ENCODE measurements at regions not wholly inside any gene's neighbourhood (a gene's known extent, or its start where the extent isn't known, plus 50 kb on each side); places are given as distances from the start of the nearest gene placed in this dataset.
"Not testable (repeated sequence)": the region's sequence is repeated elsewhere in the genome, so short reads cannot be mapped to it uniquely, and the experiment has no call there.

DNA sequence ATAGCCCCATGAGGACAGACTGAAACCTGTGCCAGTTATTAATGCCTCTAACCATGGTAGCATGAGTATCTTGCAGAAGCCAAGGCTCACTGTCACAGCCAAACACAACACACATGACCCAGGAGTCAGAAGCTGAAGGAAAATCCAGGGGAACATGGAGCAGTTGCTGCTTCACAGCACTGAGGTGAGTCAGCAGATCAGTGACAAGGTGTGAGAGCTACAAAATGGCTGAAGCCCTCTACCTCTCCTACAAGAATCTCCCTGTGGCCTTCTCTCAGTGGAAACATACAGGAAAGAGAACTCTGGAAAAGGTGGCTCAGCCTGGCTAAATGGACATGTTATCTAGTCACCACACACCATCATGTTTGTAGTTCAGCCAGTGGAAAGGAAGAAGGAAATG, 93.5 kb downstream of the NAB1 start:
- DNase-seq = no peak

DNA sequence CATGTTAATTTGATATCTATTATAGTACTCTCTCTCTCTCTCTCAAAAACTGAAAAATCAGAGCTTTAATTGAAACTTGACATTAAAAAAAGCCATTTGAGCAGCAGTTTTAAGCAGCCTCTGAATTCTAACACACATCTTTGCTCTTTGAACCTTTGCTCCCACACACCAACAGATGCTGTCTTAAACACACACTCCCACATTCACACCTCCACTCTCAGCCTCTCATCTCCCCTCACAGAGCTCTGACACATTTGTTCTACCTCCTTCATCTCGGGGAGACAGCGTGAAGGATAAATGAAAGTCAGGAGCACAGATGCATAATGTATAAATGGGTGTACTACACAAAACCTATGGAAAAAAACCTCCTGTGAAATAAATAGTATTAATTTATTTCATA, 95.2 kb downstream of the NAB1 start:
- DNase-seq = no peak

DNA sequence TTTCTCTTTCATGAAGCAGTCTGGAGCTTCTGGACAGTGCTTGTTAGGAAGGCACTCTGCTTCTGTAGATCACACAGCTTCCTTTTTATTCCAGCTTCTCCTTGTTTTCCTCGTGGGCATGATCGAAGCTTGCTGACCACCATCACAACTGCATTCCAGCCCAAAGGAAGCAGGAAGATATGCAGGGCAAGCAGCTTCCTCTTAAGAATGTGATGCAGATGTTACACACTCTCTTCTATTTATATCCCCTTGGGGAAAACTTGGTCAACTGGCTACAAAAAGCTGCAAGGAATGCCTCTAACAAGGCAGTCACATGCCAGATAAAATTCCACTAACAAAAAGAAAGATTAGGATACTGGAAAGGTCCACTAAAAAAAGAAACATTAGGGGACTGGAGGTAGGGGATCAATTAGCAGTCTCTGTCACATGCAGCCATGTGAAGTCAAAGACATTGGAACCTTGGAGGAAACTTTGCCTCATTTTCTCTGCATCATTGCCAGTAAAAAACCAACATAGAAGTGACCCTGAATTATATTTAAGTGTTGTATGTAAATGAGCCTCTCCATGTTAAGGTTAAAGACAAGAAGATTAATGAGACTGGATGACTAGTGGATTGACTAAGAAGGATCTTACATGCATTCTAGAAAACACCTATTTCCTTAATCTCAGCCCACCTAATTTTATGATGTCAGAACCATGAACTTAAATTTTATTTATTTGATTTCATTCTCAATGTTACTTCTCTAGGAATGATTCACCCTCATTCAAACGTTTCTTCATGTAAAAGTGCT, 98.3 kb downstream of the NAB1 start:
- peak; percentile 54 for DNase-seq

DNA sequence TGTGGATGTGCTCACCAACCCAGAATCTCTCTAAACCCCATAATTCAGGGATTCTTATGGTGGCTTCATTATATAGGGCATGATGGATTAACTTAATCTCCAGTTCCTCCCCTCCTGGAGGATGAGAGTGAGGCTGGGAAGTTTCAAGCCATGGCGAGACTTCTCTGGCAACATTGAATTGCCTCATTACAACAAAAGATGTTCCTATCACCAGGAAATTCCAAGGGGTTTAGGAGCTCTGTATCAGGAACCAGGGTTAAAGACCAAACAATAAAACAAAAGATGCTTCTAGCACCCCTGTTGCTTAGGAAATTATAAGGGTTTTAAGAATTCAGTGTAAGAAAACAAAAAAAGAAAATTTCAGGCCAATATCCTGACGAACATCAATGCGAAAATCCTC, 100.1 kb downstream of the NAB1 start:
- no peak for DNase-seq

DNA sequence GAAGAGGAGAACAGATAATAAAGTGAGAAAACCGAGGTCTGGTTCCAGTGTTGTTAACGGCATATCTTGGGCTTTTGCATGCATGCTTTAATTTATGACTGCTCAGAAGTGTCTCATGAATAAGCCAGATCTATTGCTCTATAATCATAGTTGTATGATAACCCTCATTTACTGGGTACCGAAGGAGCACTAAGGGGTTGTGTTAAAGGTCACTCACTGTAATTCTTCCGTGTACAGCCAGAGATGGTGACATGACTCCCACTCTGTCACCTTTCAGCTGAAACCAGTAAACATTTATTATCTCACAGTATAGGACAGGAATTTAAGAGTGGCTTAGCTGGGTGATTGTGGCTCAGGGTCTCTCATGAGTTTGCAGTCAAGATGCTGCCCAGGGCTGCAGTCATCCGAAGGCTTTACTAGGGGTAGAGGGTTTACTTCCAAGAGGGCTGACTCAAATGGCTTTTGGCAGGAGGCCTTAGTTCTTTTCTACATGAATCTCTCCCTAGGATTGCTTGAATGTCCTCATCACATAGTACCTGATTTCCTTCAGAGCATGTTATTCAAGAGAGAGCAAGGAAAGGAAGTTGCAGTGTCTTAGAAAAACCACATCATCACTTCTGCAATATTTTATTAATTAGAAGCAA, 107.0 kb downstream of the NAB1 start:
- no peak for DNase-seq

DNA sequence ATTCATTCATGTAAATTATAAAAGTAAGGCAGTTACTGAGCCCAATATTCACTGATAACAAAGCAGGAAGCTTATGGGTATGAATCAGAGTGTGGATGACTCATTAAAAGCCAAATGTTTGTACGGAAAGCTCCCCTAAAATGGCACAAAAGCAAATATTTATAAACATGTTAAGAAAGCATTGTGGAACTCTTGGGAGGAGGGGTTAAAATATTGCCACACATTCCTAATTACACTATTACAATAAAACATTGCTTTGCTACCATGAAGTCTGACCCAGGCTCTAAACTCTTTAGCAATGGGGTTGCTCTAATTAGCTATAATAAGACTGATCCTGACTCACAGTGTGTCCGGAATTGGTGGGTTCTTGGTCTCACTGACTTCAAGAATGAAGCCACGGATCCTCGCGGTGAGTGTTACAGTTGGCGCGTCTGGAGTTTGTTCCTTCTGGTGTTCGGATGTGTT, 110.9 kb downstream of the NAB1 start:
- peak; percentile 84 for DNase-seq

DNA sequence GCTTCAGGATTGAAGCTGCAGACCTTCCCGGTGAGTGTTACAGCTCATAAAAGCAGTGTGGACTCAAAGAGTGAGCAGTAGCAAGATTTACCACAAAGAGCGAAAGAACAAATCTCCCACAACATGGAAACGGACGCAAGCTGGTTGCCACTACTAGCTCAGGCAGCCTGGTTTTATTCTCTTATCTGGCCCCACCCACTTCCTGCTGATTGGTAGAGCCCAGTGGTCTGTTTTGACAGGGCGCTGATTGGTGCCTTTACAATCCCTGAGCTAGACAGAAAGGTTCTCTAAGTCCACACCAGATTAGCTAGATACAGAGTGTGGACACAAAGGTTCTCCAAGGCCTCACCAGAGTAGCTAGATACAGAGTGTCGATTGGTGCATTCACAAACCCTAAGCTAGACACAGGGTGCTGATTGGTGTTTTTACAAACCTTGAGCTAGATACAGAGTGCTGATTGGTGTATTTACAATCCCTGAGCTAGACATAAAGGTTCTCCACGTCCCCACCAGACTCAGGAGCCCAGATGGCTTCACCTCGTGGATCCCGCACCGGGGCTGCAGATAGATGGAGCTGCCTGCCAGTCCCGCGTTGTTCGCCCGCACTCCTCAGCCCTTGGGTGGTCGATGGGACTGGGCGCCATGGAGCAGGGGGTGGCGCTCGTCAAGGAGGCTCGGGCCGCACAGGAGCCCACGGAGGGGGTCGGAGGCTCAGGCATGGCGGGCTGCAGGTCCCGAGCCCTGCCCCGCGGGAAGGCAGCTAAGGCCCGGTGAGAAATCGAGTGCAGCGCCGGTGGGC, 111.7 kb downstream of the NAB1 start:
- DNase-seq = not testable (repeated sequence)

DNA sequence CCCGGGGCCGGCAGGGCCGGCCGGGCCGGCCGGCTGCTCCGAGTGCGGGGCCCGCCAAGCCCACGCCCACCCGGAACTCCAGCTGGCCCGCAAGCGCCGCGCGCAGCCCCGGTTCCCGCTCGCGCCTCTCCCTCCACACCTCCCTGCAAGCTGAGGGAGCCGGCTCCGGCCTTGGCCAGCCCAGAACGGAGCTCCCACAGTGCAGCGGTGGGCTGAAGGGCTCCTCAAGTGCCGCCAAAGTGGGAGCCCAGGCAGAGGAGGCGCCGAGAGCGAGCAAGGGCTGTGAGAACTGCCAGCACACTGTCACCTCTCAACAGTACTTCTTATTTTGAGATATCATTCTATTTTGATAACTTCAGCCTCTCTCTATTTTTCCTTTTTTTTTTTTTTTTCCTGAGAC, 112.3 kb downstream of the NAB1 start:
- DNase-seq = not testable (repeated sequence)

DNA sequence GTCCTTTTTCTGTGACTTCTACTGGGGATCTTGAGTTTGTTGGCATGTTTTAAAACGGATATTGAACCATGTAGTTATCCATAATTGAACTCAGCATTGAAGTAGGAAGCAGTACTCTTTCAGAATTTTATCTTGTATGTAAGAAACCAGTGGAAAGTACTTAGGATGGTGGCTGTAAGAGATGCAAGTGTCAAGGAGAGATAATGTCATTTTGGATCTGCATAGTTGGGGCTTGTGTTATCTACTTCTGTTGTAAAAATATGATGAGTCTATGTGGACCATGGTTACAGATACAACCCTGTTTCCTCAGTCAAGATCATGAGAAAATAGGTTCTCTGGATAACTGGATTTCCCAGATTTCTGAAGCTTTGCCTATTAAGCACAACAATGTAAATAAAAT, 113.7 kb downstream of the NAB1 start:
- no peak for DNase-seq

DNA sequence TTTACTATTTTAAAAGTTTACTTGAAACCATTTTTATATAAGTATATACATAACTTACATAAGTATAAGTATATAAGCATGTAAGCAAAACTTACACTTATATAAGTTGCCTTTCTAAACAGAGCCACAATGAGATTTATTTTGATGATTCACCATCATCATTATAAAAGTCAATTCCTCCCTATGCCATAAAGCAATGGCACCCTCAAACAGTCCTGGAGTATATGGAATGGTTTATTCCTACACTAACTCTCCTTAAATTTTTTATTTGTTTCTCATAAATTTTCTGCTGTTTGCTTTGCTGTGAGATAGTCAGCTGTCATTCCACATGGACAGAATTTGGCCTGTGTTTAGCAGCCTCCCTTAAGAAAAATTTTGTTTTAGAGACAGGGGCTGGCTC, 114.2 kb downstream of the NAB1 start:
- DNase-seq = no peak

DNA sequence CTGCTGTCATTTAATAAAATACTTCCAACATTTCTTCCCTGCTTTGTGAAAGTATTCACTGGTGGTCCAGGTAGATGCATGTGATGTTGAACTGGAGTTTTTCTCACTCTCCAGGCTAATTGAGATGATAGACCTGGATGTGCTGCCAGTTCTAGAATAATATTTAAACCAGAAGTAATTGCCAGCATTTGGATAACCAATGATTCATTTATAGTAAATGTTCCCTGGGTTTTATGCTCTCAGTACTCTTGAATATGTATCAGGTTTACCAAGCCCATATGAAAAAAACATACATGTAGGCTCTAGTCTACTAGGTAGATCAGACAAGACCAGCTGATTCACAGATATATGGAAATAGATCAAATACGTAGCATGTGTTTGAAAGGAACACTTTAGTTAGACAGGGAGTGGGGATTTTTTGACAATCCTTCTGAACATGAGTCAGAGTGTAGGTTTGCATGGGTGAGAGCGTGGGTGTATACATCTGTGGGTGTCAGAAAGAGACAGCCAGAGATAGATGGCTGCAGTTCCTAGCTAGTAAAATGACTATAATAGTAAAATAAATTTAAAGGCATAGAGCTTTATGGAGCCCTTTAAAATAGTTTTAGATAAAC, 115.1 kb downstream of the NAB1 start:
- DNase-seq = peak; percentile 24

DNA sequence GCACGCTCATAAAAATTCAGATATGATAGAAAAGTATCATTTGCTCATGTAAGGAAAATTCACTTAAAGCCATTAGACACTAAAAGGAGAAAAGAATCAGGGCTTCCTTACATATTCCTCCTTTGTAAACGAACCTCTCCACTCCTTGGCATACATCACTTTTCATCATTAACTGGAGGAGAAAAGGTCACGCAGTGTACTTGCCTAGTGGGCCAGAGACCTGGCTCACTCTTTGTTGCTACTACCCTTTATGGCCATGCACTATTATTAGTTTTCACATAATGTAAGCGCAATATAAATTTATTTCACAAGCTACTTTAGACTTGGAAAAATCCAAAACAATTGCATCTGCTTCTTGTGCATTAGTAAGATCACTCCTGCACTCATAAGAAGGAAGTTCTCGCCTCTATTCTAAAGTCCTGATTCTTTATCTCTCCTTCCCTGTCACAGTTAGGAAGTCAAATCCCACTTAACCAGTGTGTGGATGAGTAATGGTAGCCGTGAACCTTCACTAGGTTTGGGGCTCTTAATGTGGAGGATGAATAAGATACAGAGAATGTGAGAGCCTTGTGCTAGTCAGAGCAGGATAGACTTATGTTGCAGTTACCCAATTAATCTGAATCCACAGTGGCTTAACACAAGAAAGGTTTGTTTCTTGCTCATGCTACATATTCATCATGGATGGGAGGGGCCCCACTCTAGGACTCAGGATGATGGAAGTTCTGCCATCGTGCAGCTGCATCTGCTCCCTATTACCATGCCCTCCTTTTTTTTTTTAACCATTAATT, 115.0 kb upstream of the GLS start:
- peak; percentile 78 for DNase-seq

DNA sequence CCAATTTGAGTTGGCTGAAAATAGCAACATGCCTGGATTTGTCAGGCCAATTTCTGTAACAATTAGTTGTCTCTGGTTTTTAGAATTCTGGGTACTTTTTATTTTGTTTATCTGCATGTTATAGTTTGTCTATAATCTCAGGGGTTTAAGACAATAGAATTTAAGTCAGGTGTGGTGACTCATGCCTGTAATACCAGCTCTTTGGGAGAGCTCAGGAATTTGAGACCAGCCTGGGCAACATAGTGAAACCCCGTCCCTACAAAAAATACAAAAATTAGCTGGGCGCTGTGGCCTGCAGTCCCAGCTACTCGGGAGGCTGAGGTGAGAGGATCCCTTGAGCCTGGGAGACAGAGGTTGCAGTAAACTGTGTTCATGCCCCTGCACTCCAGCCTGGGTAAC, 114.4 kb upstream of the GLS start:
- DNase-seq = no peak

DNA sequence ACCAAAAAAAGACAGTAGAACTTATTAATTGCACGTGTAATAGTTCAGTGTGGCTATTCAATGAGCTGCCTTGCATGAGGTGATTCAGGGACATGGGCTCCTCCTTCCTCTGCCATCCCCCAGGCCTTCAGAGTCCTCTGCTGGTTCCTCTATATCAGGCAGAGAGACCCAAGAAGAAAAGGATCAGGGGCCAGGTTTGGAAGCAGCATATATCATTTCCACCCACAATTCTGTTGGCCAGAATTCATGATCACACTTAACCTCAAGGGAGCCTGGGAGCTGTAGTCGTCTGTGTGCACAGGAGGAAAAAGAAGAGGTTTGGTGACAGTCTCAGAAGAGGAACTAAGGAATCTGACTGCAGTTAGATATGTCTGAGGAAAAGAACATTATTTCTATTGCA, 114.0 kb upstream of the GLS start:
- no peak for DNase-seq

DNA sequence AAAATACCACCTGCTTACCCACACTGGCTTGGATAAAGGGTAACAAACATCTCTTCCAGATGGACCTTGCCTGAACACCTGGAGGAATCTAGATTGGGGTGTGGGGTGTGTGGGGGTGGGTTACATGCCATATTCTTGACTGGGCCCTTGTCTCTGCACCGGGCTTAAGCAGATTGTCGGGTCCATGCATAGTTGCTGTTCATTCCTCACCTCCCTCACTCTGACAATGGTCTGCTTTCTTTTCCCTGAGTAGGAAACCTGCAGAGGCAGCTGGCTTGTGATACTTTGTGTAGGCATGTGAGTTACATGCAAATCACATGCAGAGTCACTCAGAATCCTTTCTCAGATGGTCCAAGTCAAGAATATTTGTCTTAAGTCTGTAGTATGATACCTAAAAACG, 112.8 kb upstream of the GLS start:
- no peak for DNase-seq

DNA sequence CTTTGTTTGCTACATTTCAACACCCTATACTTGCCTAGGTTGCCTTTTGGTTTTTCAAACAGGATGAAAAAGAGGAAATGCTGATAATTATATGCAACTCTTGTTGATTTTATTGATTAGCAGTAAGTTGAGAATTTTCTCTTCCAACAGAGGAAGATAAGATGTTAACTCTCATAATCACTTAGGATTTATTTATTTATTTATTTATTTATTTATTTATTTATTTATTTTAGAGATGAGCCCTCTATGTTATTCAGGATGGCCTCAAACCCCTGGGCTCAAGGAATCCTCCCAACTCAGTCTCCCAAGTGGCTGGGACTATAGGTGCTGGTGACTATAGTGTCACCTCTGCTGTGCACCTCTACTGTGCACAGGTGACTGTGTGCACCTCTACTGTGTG, 111.4 kb upstream of the GLS start:
- DNase-seq = no peak

DNA sequence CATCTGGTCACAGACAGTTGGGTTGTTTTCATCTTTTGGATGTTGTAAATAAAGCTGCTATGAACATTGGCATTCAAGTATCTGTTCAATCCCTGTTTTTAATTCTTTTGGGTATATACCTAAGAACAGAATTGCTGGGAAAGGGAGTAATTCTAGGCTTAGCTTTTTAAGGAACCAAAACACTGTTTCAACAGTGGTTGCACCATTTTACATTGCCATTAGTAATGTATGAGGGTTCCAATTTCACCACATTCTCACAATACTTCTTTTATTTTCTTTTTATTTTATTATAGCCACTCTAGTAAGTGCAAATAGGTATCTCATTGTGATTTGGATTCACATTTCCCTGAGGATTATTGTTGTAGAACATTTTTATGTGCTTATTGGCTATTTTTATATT, 108.9 kb upstream of the GLS start:
- DNase-seq = no peak

DNA sequence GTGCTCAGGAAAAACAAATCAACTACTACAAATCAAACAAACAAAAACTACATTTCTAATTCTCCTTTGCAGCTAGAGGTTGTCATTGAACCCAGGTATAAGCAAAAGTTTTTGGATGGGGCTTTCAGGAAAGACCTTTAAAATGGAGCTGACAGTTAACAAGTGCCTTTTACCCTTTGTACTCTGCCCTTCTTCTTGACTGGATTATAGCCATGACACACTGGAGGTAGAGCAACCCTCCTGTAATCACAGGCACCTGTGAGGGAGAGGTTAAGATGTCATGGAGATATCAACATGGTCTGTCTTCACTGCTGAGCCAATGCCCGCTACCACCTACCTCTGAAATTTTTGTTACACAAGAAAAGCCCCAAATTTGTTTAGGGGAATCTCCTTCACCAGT, 100.0 kb upstream of the GLS start:
- no peak for DNase-seq

DNA sequence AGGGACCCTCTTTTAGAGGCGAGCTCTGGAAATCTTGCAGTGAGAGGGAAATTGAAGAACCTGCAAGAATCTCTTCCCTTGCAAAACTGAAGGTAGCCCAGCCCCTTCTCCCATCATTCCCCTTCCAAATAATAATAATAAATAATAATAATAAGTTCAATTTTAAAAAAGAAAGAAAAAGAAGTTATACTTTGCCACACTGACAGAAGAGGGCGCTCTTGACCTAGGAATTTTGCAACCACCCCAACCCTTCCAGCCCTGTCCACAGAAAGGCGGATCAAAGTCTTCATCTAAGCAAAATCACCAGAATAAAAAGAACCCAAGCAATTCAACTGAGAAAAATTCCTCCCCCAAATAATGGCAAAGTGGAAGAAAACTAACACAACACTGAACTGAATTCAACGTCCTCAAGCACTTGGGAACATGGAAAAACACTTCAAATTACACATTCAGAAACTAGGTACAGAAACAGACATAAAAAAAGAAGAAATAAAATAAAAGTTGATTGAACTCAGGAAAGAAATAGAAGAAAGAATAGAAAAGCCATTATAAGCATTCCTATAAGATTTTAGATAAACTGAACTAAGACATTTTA, 98.9 kb upstream of the GLS start:
- peak; percentile 63 for DNase-seq

DNA sequence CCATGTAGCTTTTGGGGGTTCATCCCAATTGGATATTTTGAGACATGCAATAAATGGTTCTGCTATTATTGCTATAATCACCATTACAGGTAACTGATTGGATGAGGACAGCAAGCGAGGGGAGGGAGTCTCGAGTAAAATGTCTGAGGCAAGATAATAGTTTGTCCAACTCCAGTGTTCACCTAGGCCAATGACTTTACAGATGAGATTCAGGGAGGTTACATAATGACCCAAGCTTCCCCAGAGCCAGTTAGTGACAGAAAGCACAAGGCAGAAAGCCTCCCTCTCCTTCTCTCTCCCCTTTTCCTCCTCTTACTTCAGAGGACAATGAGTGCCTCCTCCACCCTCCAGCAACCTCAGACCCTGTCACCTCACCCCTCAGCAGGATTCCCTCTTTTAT, 98.4 kb upstream of the GLS start:
- DNase-seq = no peak

DNA sequence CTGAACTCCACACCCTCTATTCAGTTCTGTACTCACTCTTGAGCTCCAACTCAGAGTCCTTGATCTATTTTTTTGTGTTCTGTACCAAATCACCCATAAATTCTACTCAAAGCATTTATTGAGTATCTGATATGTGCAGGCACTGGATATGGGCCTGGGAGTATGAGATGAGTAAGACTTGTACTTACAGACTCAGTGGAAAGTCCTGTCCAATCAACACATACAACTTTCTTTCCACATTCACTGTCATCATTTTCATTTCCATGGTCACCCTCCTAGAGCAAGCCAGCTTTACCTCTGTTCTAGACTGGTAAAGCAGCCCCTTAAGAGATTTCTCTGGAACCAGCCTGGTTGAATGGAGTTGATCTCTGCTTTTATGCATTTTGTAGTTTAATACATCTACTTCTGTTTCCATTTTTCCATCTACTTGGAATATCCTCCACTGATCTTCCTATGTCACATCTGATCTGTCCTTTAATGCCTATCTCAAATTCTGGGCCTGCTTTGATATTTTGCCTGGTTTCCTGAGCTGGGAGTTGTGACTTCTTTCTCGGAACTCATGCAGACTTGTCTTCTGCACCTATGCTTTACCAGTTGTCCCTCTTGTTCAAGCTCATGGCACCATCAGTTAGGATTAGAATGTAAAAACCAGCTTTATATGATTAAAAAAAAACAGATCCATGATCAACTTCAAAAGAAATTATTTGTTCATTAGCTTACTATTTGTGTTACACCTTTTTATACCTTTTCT, 96.9 kb upstream of the GLS start:
- DNase-seq = no peak

All from EL (cell line).